Neural progenitor cell (in vitro differentiated cells): ENCODE measurements at regions not wholly inside any gene's neighbourhood (a gene's known extent, or its start where the extent isn't known, plus 50 kb on each side); places are given as distances from the start of the nearest gene placed in this dataset.
A peak's percentile ranks its signal among the peaks of the same experiment; 100 is the strongest.

Experiments used
- DNase-seq: peaks from one replicate; pipeline ENCODE4 v3.0.0-alpha.2; 2016; ENCODE audit warnings: low spot score
- H2AFZ ChIP-seq: fragments of 200-600 bp; sonication (generic); replicated peaks from 2 replicates; pipeline ENCODE4 v1.6.1; 2016; ENCODE audit warnings: antibody characterized with exemption
- H3F3A ChIP-seq: fragments of 200-600 bp; sonication (generic); 2 replicates; pipeline ENCODE4 v1.6.1; 2016; ENCODE audit warnings: antibody characterized with exemption, low read depth
- H3K27ac ChIP-seq: fragments of 200-600 bp; sonication (generic); 2 replicates; pipeline ENCODE4 v1.5.1; 2016; ENCODE audit warnings: mild to moderate bottlenecking
- H3K27me3 ChIP-seq: fragments of 200-600 bp; sonication (generic); 2 replicates; pipeline ENCODE4 v1.6.1; 2016; ENCODE audit warnings: mild to moderate bottlenecking, moderate library complexity
- H3K36me3 ChIP-seq: fragments of 200-600 bp; sonication (generic); 2 replicates; pipeline ENCODE4 v1.5.1; 2016
- H3K4me1 ChIP-seq: fragments of 200-600 bp; sonication (generic); 2 replicates; pipeline ENCODE4 v1.6.1; 2016; ENCODE audit warnings: mixed run types
- H3K4me2 ChIP-seq: fragments of 200-600 bp; sonication (generic); 2 replicates; pipeline ENCODE4 v1.6.1; 2016
- H3K4me3 ChIP-seq: fragments of 200-600 bp; sonication (generic); 2 replicates; pipeline ENCODE4 v1.5.1; 2016
- H3K79me2 ChIP-seq: fragments of 200-600 bp; sonication (generic); 2 replicates; pipeline ENCODE4 v1.6.1; 2016; ENCODE audit warnings: low read depth
- H3K9ac ChIP-seq: fragments of 200-600 bp; sonication (generic); 2 replicates; pipeline ENCODE4 v1.6.1; 2016
- H3K9me3 ChIP-seq: fragments of 200-600 bp; sonication (generic); 2 replicates; pipeline ENCODE4 v1.5.1; 2016; ENCODE audit warnings: low read depth
- H4K20me1 ChIP-seq: fragments of 200-600 bp; sonication (generic); 2 replicates; pipeline ENCODE4 v1.6.1; 2016; ENCODE audit warnings: low read depth
- H3K27ac Mint-ChIP-seq: 3 replicates; pipeline ENCODE4 v1.8.0; 2021; ENCODE audit warnings: mixed read lengths
- H3K27me3 Mint-ChIP-seq: 2 replicates; pipeline ENCODE4 v1.8.0; 2022; ENCODE audit warnings: low read depth, mild to moderate bottlenecking, inconsistent platforms, moderate library complexity, mixed read lengths; ENCODE audit not compliant: insufficient read depth
- H3K36me3 Mint-ChIP-seq: 3 replicates; pipeline ENCODE4 v1.8.0; 2021; ENCODE audit warnings: mixed read lengths
- H3K4me1 Mint-ChIP-seq: 3 replicates; pipeline ENCODE4 v1.8.0; 2021; ENCODE audit warnings: mixed read lengths
- H3K4me3 Mint-ChIP-seq: 3 replicates; pipeline ENCODE4 v1.8.0; 2021; ENCODE audit warnings: mild to moderate bottlenecking, moderate library complexity, mixed read lengths
- H3K9me3 Mint-ChIP-seq: 3 replicates; pipeline ENCODE4 v1.8.0; 2020; ENCODE audit warnings: mixed read lengths
- CTCF ChIP-seq: fragments of 200-600 bp; sonication (generic); IDR thresholded peaks from 2 replicates; pipeline ENCODE4 v1.5.1; 2017; ENCODE audit warnings: antibody characterized with exemption, mild to moderate bottlenecking
- EZH2 ChIP-seq: fragments of 200-600 bp; sonication (generic); IDR thresholded peaks from 2 replicates; pipeline ENCODE4 v1.6.1; 2017; ENCODE audit warnings: antibody characterized with exemption, mild to moderate bottlenecking, moderate library complexity
- EZH2phosphoT487 ChIP-seq: fragments of 200-600 bp; sonication (generic); IDR thresholded peaks from 2 replicates; pipeline ENCODE4 v1.6.1; 2017; ENCODE audit warnings: antibody characterized with exemption

DNA sequence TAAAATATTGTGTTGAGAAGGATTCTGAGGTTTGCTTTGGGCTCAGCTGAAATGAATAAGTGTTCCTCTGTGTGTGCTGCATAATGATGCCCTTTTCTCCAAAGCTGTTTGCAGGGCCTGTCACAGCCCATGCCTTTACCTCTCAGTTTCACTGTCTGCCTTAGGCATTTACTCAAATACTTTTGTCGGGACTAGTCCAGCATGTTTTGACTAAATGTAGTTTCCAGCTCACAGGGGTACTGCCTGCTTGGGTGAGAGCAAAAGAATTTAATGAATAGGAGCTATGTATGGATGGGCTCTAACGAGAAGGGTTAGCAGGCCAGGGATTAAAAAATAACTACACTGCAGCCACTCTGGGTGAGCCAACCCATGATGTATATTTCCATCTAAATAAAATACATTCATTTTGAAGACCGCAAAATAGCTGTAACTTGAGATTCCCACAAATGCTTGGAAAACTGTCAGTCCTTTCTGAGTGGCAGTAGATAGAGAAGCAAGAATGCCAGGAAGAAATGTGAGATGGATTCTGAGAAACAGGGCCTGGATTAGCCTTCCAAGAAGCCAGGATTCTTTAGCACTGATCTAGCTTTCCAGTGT is 549.2 kb upstream of the TBL1XR1 start:
- H3K9me3 ChIP-seq, result no peaks in the 10 kb centered on the region
- peak overlapping the region; percentile 9 for H2AFZ ChIP-seq
- peaks cover 12% of the 10 kb centered on the region for H3K4me1 ChIP-seq
- H3F3A ChIP-seq, result peaks cover 8% of the 10 kb centered on the region
- no peak overlapping the region for H3K27ac ChIP-seq
- H3K4me3 Mint-ChIP-seq, result no peak overlapping the region
- H3K36me3 Mint-ChIP-seq, result no peaks in the 10 kb centered on the region
- no peak overlapping the region for H3K9ac ChIP-seq
- no peaks in the 10 kb centered on the region for H3K36me3 ChIP-seq
- peaks cover 7% of the 10 kb centered on the region for H3K9me3 Mint-ChIP-seq
- peak overlapping the region; percentile 14 for H3K27ac Mint-ChIP-seq
- peaks cover 4% of the 10 kb centered on the region for H3K27me3 Mint-ChIP-seq
- DNase-seq, result peak; percentile 20
- H3K4me1 Mint-ChIP-seq, result peaks cover 12% of the 10 kb centered on the region
- no peaks in the 10 kb centered on the region for H3K27me3 ChIP-seq
- TF ChIP-seq EZH2, result no peak
- TF ChIP-seq EZH2phosphoT487, result no peak
- TF ChIP-seq CTCF, result no peak
- H3K4me3 ChIP-seq, result no peak overlapping the region
- no peaks in the 10 kb centered on the region for H3K79me2 ChIP-seq
- no peaks in the 10 kb centered on the region for H4K20me1 ChIP-seq
- peak overlapping the region; percentile 0 for H3K4me2 ChIP-seq

DNA sequence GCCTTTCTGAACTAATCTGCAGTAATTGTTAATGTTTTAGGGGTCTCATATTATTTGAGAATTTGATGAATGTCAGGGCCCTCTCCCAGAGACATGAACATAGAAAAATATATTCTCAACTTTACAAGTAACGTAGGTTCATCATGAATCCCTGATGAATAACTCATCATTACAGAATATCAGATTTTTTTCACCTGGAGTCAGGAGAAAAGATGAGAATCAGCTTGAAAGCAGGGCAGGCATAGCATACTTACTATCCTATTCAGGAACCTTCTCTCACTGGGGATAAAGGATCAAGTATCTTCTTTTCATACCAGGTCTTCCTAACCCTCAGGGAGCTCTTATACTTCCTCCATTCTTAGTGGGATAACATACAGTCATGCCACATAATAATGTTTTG is 552.6 kb upstream of the TBL1XR1 start:
- no peaks in the 10 kb centered on the region for H3K36me3 ChIP-seq
- no peak for DNase-seq
- H4K20me1 ChIP-seq, result no peaks in the 10 kb centered on the region
- H3K9ac ChIP-seq, result no peak overlapping the region
- no peak overlapping the region for H2AFZ ChIP-seq
- H3K4me2 ChIP-seq, result no peak overlapping the region
- TF ChIP-seq EZH2, result no peak
- TF ChIP-seq EZH2phosphoT487, result no peak
- TF ChIP-seq CTCF, result no peak
- Mint-ChIP-seq H3K27me3 (peaks cover 4% of the 10 kb centered on the region), H3K4me1 (peaks cover 30% of the 10 kb centered on the region), H3K9me3 (peaks cover 5% of the 10 kb centered on the region), H3K27ac (no peak overlapping the region), H3K36me3 (no peaks in the 10 kb centered on the region), H3K4me3 (no peak overlapping the region)
- H3K27ac ChIP-seq, result no peak overlapping the region
- H3K4me1 ChIP-seq, result peaks cover 12% of the 10 kb centered on the region
- H3K9me3 ChIP-seq, result no peaks in the 10 kb centered on the region
- peaks cover 8% of the 10 kb centered on the region for H3F3A ChIP-seq
- no peak overlapping the region for H3K4me3 ChIP-seq
- H3K79me2 ChIP-seq, result no peaks in the 10 kb centered on the region
- H3K27me3 ChIP-seq, result no peaks in the 10 kb centered on the region

DNA sequence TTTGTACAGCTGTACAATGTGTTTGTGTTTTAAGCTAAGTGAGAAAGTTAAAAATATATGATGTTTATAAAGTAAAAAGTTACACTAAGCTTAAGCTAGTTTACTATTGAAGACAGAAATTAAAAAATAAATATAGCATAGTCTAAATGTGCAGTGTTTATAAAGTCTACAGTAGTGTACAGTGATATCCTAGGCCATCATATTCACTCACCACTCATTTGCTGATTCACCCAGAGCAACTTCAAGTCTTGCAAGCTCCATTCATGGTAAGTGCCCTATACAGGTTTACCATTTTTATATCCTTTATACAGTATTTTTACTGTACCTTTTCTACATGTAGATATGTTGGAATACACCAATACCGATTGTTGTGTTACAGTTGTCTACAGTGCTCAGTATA is 553.2 kb upstream of the TBL1XR1 start:
- H3K79me2 ChIP-seq, result no peaks in the 10 kb centered on the region
- Mint-ChIP-seq H3K4me3 (no peak overlapping the region), H3K36me3 (no peaks in the 10 kb centered on the region), H3K27ac (no peak overlapping the region), H3K9me3 (peaks cover 5% of the 10 kb centered on the region), H3K27me3 (peaks cover 4% of the 10 kb centered on the region), H3K4me1 (peaks cover 31% of the 10 kb centered on the region)
- H3K4me2 ChIP-seq, result no peak overlapping the region
- no peaks in the 10 kb centered on the region for H3K9me3 ChIP-seq
- no peak overlapping the region for H3K4me3 ChIP-seq
- H3K36me3 ChIP-seq, result no peaks in the 10 kb centered on the region
- TF ChIP-seq EZH2phosphoT487 (no peak), CTCF (no peak), EZH2 (no peak)
- no peak for DNase-seq
- H3K27ac ChIP-seq, result no peak overlapping the region
- H3K4me1 ChIP-seq, result peaks cover 12% of the 10 kb centered on the region
- no peaks in the 10 kb centered on the region for H4K20me1 ChIP-seq
- H2AFZ ChIP-seq, result no peak overlapping the region
- peaks cover 8% of the 10 kb centered on the region for H3F3A ChIP-seq
- H3K9ac ChIP-seq, result no peak overlapping the region
- no peaks in the 10 kb centered on the region for H3K27me3 ChIP-seq
